GM19463 (cell line): ENCODE measurements at regions not wholly inside any gene's neighbourhood (a gene's known extent, or its start where the extent isn't known, plus 50 kb on each side); places are given as distances from the start of the nearest gene placed in this dataset.
"Not testable (repeated sequence)": the region's sequence is repeated elsewhere in the genome, so short reads cannot be mapped to it uniquely, and the experiment has no call there.

Source experiments
- ATAC-seq: cut with Tn5 transposase; IDR thresholded peaks from one replicate; pipeline ENCODE4 v1.9.1; 2021; ENCODE audit warnings: mild to moderate bottlenecking, moderate library complexity; ENCODE audit not compliant: unreplicated experiment

DNA sequence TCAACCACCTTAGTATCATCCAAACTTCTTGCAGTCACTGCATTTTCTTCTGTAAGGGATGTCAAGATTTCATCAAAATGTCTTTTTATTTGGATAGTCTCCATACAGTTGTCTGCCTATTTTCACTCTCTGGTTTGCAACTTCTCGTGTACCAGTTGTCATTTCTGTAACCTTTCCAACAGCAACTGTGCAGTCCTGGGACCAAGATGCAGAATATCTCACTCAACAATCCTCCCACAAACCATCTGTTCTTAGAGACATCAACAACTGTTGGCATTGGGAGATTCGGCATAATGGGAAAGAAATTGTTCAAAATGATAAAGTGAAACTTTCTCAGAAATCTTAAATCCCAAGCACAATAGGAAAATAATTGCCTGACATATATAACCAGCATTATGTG, 933.6 kb upstream of the SLC39A10 start:
- ATAC-seq: no peak

DNA sequence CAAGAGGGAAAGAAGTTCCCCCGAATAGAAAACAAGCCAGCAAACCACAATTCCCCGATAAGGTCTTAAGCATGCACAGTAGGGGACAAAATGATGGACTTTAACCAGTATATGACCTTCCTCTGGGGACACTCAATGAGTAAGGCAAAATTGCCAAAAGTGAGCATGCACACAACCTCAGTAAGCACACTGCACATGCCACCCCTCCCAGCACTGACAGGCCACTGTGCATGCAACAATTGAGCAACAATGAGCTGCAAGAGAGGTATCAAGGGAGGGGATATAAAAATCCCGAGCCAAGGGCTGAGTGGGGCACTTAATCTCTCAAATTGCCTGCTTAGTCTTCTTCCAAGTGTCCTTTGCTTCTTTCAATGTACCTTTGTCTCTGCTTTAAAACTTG, 935.8 kb upstream of the SLC39A10 start:
- ATAC-seq: no peak

DNA sequence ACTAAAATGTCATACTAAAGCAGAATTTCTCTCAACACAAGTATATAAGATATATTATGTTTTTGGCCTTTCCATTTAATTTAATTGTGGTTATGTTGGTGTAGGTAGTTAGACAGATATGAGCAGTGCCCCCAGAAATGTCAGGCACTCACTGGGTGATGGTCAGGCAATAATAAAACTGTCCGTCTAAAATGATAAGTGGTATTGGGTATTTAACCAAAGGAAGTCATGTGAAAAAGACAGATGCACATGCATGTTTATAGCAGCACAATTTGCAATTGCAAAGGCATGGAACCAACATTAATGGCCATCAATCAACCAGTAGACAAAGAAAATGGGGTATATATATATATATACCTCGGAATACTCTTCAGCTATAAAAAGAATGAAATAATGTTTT, 936.6 kb upstream of the SLC39A10 start:
- ATAC-seq: no peak

DNA sequence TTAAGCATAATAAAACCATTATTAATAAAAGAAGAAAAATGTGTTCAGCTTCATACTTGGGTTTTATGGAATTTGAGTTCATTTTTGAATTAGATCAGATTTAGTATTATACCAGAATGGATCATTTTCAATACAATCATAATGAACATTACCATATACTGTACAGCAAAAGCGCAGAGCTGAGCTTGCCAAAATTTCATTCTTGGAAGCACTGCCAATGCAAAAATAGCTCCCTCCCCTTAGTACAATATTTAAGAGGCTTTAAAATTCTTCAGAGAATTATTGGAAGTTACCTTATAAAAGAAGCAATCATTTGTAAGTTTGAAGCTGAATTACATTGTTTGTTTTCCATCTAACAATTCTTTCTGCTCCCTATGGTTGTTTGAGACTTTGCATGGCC, 938.1 kb upstream of the SLC39A10 start:
- ATAC-seq: no peak

DNA sequence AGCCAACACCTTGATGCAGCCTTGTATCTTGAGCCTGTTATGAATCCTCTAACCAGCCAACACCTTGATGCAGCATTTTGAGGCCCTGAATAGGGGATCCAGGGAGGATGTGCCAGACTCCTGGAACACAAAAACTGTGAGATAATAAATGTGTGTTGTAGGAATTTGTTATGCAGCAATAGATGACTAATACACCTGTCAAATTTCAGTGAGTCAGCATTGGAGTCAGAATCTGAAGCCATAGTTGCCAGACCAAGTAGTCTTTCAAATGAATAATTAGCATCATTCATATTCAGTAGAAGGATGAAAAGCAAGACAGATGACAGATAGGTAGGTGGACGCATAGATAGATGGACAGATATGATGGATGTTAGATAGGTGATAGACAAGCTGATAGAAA, 942.5 kb upstream of the SLC39A10 start:
- no peak for ATAC-seq

DNA sequence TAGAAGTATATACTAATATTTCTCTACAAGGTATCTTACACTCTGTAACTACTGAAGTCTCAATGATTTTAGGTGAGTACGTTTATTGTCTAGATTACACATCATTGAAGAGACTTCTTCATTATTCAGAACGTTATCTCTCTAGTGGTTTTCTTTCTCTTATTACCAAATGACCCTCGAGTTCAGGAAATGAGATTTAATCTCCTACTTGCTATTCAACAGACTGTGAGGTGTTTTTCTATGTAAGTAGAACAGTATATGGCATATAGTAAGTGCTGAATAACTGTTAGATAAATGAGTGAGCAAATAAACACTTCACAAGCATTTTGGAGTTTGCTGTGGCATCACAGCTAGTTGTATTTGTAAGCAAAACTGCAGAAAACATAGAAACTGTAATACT, 947.2 kb upstream of the SLC39A10 start:
- no peak for ATAC-seq

DNA sequence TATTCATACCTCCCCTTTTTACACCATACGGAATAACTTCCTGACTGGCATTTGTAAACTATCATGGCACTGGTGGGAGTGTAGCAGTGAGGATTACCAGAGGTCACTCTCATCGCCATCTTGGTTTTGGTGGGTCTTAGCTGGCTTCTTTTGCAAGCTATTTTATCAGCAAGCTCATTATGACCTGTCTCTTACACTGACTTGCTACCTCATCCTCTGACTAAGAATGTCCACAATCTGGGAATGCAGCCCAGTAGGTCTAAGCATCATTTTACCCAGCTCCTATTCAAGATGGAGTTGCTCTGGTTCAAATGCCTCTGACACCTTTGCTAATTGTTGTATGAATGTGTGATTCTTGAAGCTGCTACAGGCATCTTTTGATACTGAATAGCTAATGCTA, 950.8 kb upstream of the SLC39A10 start:
- ATAC-seq: no peak

DNA sequence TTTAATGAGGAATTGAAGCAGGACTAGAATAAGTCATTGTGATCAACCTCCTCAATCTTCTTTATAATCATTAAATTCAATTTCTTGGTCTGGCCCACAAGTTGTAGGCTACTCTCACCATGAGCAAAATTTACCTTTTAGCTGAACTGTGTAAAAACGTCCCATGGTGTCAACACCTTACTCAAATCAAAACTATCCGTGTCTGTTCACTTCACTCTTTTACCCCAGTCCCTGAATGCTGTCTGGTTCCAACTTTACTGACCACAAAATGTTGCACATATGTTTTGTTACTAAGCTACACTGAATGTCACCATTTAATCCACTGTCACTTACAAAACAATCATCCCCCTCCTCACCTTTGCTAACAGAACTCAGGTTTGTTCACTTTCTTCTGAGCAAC, 951.6 kb upstream of the SLC39A10 start:
- ATAC-seq: peak; percentile 86

DNA sequence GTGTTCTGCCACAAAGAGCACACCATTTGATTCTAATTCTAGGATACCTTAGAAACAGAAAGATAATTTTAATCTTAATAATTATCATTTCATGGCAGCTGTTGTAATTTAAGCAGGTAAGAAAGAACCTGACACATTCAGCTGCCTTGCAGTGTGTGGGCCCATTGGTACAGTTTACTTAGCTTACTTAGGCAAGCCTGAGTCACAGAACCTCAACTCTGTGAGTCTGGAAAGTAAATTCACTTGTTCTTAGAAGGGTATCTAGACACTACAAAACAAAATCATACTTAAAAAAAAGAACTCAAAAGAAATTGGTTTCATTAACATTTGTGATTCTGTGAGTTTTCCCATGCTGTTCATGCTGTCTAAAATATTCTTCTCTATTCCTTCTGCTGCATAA, 956.3 kb upstream of the SLC39A10 start:
- ATAC-seq: no peak

DNA sequence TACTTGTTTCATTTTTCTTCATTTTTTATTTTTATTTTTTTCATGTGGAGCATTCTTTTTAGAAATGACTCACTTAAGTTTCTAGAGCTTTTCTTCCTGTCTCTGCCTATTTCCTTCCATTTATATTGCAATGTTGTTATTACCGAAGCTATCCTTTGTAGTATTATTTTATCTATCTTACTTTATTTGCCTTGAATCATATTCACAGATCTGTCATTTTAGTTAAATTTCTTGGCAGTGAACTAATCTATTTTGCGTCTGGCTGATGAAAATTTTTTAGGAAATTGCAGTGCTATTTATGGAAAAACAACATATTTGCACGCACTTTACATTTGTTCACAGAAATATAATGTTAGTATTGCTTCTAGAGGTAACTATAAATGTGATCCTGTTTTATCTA, 956.9 kb upstream of the SLC39A10 start:
- no peak for ATAC-seq

DNA sequence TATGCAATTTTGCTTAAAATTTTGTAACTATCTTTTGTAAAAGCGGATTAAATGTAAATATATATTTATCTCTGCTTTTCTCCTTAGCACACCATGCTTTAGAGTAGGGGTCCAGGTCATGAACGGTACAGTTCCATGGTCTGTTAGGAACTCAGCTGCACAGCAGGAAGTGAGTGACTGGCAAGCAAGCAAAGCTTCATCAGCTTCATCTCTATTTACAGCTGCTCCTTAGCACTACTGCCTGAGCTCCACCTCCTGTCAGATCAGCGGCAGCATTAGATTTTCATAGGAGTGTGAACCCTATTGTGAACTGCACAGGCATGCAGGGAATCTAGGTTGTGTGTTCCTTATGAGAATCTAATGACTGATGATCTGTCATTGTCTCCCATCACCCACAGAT, 959.0 kb upstream of the SLC39A10 start:
- no peak for ATAC-seq

DNA sequence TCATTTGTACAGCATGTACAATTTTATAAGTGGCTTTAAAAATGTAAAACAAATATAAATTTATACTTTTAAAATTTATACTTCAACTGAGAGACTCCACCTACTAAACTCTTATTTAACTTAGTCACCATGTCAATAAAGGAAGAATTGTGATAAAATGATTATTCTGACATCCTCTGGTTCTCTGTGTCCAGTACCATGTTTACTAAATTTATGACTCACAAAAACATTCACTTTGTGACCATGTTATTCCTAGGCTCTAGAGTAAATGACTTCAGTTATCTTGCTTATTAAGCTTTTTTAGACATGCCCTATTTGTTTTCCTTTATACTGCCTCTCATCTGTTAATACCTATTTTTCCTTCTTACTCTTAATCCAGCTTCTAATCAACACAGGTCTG, 959.6 kb upstream of the SLC39A10 start:
- ATAC-seq: no peak

DNA sequence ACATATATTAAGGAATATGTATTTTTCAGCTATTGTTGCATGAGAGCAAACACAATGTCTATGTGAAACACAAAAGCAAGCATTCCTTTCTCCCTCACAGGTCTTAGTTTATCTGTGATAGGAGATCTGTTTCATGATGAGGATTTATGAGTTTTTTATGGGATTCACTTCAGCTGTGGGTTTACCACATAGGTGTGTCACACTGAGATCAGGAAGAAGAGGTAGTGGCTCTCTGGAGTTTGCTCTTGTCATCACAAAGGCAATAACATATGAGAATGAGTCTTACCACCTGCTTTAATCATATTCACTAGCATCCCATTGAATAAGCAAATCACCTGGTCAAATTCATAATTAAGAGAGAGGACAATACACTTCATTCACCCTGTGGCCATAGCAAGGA, 960.3 kb upstream of the SLC39A10 start:
- no peak for ATAC-seq

DNA sequence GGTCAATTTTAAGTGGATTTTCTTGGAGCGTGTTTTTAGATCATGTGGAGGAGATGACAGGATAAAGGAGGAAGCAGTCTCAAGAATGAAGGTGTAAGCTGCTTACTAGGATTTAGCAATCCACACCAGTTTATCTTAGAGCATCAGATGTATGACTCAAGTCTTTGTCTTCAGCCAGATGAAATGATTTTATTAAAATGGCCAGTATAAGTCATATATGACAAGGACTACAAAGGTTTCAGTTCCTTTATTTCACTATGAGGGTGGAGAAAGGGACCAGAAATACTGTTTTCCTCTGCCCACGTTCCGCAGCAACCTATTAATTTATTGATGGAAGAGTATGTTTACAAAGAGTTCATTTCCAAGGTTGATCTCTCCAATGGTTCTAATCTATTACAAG, 970.5 kb upstream of the SLC39A10 start:
- no peak for ATAC-seq

DNA sequence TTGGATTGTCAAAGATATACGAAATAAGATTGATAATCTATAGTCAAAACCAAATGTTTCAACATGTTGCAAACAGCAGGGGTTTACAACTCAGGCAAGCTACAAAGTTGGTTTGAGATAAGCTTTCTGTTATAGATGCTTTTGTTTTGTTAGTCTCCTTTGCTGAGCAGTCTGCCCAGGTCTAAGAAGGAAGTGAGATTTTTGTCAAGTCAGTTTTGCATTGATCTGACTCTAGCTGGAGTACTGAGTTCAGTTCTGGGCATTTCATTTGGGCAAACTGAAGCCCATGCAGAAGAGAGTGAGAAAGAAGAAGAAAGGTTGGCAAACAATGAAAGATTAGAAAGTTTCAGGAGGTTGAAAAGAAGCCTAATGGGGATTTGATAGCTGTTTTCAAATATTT, 983.0 kb upstream of the SLC39A10 start:
- ATAC-seq: peak; percentile 49

DNA sequence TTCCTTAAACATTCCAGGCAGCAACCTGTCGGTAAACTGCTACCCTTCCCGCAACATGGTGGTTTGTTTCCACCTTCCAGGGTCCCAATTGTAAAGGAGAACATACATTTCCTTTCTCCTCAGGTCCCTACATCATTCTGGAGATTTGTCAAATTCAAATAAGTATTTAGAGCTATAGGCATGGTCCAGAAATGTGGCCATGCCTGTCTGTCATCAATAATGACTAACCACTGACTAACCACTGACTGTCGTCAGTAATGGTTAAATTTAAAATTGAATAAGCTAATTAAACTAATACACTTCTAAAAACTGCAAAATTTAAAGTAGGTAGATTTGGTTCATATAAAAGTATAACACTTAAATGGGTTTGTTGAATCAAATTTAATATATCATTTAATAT, 984.0 kb upstream of the SLC39A10 start:
- no peak for ATAC-seq

DNA sequence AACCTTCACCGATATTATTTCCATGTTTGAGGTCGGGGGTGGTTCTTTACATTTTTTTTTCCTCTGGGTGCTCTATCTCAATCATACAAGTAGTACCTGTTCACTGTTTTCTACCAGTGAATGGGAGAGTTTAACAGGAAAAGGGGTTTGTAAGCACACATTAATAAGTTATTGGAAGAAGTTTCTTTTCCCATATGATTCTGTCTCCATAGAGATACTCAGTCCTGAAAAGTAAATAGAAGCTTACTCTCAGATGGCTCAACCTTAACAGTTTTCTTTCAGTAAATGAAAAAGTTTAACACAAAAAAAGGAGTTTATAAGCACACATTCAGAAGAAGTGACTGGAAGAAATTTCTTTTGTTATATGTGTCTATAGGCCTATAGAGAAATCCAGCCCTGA, 995.6 kb upstream of the SLC39A10 start:
- ATAC-seq: no peak

DNA sequence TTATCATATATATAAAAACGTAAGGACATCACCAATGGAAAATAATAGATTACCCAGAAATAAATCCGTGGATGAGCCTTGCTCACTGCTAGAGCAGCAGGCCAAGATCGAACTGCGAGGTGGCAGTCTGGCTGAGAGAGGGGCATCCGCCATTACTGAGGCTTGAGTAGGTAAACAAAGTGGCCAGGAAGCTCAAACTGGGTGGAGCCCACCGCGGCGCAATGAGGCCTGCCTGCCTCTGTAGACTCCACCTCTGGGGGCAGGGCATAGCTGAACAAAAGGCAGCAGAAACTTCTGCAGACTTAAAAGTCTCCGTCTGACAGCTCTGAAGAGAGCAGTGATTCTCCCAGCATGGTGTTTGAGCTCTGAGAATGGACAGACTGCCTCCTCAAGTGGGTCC, 1018.0 kb upstream of the SLC39A10 start:
- not testable (repeated sequence) for ATAC-seq

DNA sequence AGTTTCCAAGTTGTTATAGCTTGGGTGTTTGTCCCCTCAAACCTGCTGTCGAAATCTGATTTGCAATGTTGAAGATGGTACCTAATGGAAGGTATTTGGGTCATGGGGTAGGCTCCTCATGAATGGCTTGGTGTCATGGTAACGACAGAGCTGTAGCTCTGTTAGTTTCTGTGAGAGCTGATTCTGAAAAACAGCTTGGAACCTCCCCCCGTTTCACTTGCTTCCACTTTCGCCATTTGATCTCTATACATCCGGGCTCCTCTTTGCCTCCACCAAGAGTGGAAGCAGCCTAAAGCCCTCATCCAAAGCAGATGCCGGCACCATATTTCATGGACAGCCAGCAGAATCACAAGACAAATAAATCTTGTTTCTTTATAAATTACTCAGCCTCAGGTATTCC, 1035.1 kb upstream of the SLC39A10 start:
- no peak for ATAC-seq

DNA sequence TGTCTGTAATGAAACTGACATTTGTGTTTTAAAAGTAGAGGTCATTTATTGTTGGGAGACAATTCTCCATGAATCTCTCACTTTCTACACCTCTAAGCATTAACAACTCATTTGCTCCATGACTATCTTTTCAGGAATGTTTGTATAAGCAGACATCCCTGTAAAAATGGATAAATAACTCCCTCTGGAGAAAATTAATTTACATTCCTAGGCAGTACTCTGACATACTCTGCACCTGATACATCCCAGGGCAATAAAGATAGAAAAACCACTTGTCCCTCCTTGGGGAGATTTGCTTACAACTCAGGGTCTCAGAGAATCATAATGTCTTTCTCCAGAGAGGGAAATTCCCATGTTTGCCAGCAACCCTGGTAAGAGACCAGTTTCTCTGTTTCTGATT, 1037.7 kb upstream of the SLC39A10 start:
- no peak for ATAC-seq

DNA sequence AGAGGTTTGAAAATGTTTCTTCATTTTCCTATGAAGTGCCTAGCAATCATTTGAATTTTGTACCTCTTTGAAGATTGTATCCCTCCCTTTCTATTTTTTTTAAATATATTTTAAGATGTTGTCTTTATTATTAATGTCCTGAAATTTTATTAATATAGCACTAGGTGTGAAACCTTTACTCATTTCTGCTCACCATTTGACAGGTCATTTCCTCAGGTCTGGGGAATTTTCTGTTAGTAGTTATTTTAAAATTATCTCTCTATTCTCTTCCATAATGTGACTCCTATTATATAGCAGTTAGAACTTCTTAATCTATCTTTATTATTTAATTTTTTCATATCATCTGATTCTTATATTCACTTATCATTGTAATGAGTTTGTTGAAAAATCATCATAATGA, 1038.6 kb upstream of the SLC39A10 start:
- ATAC-seq: no peak

DNA sequence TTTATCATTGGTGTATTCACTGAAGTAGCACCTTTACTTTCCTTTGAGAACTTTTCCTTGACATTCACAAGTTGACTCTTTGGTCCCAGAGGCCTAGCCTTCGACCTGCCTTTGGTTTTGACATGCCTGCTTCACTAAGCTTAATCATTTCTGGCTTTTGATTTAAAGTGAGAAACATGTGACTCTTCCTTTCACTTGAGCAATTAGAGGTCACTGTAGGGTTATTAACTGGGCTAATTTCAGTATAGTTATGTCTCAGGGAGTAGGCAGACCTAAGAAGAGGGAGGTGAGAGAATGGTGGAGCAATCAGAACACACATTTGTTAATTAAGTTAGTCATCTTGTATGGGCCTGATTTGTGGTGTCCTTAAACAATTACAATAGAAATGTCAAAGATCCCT, 1040.7 kb upstream of the SLC39A10 start:
- peak; percentile 82 for ATAC-seq

DNA sequence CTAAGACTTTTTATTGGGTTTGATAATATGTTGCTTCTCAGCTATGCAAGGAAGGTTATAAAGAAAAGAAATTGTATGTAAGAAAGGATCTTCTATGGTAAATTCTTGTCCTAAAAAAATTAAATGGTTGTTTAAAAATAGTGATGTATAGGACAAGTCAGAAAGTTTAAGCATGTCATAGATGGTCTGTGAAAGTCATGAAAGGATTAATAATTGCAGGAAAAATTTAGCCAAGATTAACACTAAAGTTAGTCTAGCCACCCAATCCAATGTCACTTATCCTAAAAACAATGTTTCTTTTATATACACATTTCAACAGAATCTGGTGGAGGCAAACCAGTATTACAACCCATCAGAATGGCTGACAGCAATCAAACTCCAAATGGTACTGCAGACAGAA, 1046.7 kb upstream of the SLC39A10 start:
- ATAC-seq: no peak

DNA sequence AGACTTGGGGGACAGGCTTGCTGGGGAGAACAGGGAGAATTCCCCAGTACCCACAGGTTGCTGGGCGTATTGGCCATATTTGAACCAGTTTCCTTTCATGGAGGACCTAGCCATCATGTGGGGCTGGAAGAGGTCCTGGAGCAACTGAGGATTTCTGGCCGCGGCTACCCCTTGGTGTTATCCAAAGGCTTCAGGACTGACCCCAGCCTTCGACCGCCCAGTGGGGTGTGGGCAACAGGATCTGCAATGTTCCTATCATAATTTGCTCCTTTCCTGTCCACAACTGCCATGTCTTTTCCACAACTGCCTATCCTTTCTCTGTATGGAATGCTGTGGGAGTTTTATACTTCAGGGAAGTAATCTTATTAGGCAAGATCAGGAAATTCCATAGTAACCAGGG, 1053.6 kb upstream of the SLC39A10 start:
- ATAC-seq: no peak
